ENCODE measurements at regions not wholly inside any gene's neighbourhood (a gene's known extent, or its start where the extent isn't known, plus 50 kb on each side); places are given as distances from the start of the nearest gene placed in this dataset.

- no peaks in the 10 kb centered on the region for H3K9me3 ChIP-seq (ENCODE audit: control insufficient read depth, insufficient read depth, low read length)
- BruUV-seq (replicated peaks), result no TSS peak
- ATAC-seq (ENCODE audit: low read depth) (no peak), DNase-seq (peak; percentile 6)
- H3K18ac ChIP-seq (ENCODE audit: low read depth, low read length), result no peak overlapping the region
- no peak for TF ChIP-seq RCOR1 (IDR thresholded peaks at IDR 0.05; ENCODE audit: insufficient replicate concordance, low read length)
- no peak overlapping the region for H3K4me2 ChIP-seq (ENCODE audit: low read depth, low read length)
- H3K9me1 ChIP-seq (ENCODE audit: insufficient read depth, low read length), result no peaks in the 10 kb centered on the region
- no peak overlapping the region for H3K9ac ChIP-seq (ENCODE audit: low read depth, low read length)
- H3K4me1 ChIP-seq (ENCODE audit: control insufficient read depth, insufficient read depth, low read length), result no peaks in the 10 kb centered on the region
- in situ Hi-C loops (cut with MboI; ENCODE audit: low sequenced_read_pairs) (no loop called here), intact Hi-C loops (cut with micrococcal nuclease) (no loop called here), dilution Hi-C loops (cut with HindIII; ENCODE audit: low sequenced_read_pairs, unreplicated experiment) (no loop called here)
- no peaks in the 10 kb centered on the region for H3K36me3 ChIP-seq (ENCODE audit: control insufficient read depth, insufficient read depth, low read length)
- no peak overlapping the region for H4K5ac ChIP-seq (ENCODE audit: low read depth, low read length)
- WGBS, 2 experiments (ENCODE audit: extremely low coverage in 2 of 2, insufficient read length in 1 of 2), result no CpG with 5 or more reads among the region's 6 CpGs
- H3K79me1 ChIP-seq (ENCODE audit: low read depth in 1 of 2, low read length in 2 of 2), result no peaks in the 10 kb centered on the region
- H3K4me3 ChIP-seq (ENCODE audit: insufficient read depth, low read depth, low read length), result no peak overlapping the region
- H4K91ac ChIP-seq (ENCODE audit: insufficient read depth, low read depth, low read length), result no peak overlapping the region
- H2AK5ac ChIP-seq (ENCODE audit: low read depth, low read length), result no peak overlapping the region
- no peak overlapping the region for H2BK5ac ChIP-seq (ENCODE audit: low read depth, low read length, poor library complexity, severe bottlenecking)
- H2BK20ac ChIP-seq (ENCODE audit: low read depth, low read length), result no peak overlapping the region
- no peak overlapping the region for H2BK120ac ChIP-seq (ENCODE audit: low read depth, low read length)
- no peak overlapping the region for H3K56ac ChIP-seq (ENCODE audit: extremely low read depth, insufficient read depth, low read length)
- H3K4ac ChIP-seq (ENCODE audit: low read depth, low read length), result no peak overlapping the region
- H2AFZ ChIP-seq (replicated peaks; ENCODE audit: low read length, poor library complexity), result no peak overlapping the region
- H4K8ac ChIP-seq (ENCODE audit: low read depth in 2 of 2, low read length in 2 of 2), result no peak overlapping the region
- H3K27me3 ChIP-seq (ENCODE audit: control insufficient read depth, insufficient read depth, low read length), result no peaks in the 10 kb centered on the region
- ChIA-PET POLR2A (ENCODE audit: unreplicated experiment) (no interaction called here), CTCF (no interaction called here)
- no peak overlapping the region for H2BK15ac ChIP-seq (ENCODE audit: low read depth, low read length)
- no peak overlapping the region for H3K27ac ChIP-seq (ENCODE audit: insufficient read depth, low read length)
- no peak overlapping the region for H3K14ac ChIP-seq (replicated peaks; ENCODE audit: low read depth, low read length)
- no peaks in the 10 kb centered on the region for H4K20me1 ChIP-seq (ENCODE audit: insufficient read depth, low read length)
- no peak overlapping the region for H2AK9ac ChIP-seq (replicated peaks; ENCODE audit: low read depth, low read length, poor library complexity)
- H3K23ac ChIP-seq (ENCODE audit: low read depth, low read length), result no peak overlapping the region
Measured at GRCh38 chr3:25033407-25034029, 394.5 kb upstream of the RARB start.
